GM08714 (cell line): ENCODE measurements at regions not wholly inside any gene's neighbourhood (a gene's known extent, or its start where the extent isn't known, plus 50 kb on each side); places are given as distances from the start of the nearest gene placed in this dataset.

Source experiments
- H3K4me3 ChIP-seq: fragments of 200-500 bp; sonication (Bioruptor generic); 2 replicates; pipeline ENCODE4 v1.5.1; 2014; ENCODE audit warnings: mild to moderate bottlenecking, low read length, inconsistent platforms
- ZNF274 ChIP-seq: IDR thresholded peaks from 2 replicates; pipeline ENCODE4 v1.6.1; 2012; ENCODE audit warnings: mild to moderate bottlenecking, low read depth, low read length

GRCh38 chr3:71865727-71866126, 80.8 kb upstream of the PROK2 start:
- TF ChIP-seq ZNF274: no peak

GRCh38 chr3:71863563-71864190, 78.7 kb upstream of the PROK2 start:
- no peak overlapping the region for H3K4me3 ChIP-seq
- TF ChIP-seq ZNF274: no peak

More at GRCh38 chr3:71865727-71866126, 80.8 kb upstream of the PROK2 start:
- H3K4me3 ChIP-seq: no peak overlapping the region

GRCh38 chr3:71862371-71863140, 77.6 kb upstream of the PROK2 start:
- no peak for TF ChIP-seq ZNF274
- no peak overlapping the region for H3K4me3 ChIP-seq

GRCh38 chr3:71859123-71859519, 74.2 kb upstream of the PROK2 start:
- TF ChIP-seq ZNF274: no peak
- no peak overlapping the region for H3K4me3 ChIP-seq

GRCh38 chr3:71858503-71859122, 73.7 kb upstream of the PROK2 start:
- H3K4me3 ChIP-seq: no peak overlapping the region
- no peak for TF ChIP-seq ZNF274

GRCh38 chr3:71857956-71858355, 73.0 kb upstream of the PROK2 start:
- no peak overlapping the region for H3K4me3 ChIP-seq
- TF ChIP-seq ZNF274: no peak

- H3K4me3 ChIP-seq: no peak overlapping the region
Measured at GRCh38 chr3:71854706-71855105, 69.8 kb upstream of the PROK2 start.

GRCh38 chr3:71854096-71854495, 69.1 kb upstream of the PROK2 start:
- no peak overlapping the region for H3K4me3 ChIP-seq
- no peak for TF ChIP-seq ZNF274

More at GRCh38 chr3:71854706-71855105, 69.8 kb upstream of the PROK2 start:
- no peak for TF ChIP-seq ZNF274

GRCh38 chr3:71851878-71852277, 66.9 kb upstream of the PROK2 start:
- no peak overlapping the region for H3K4me3 ChIP-seq
- no peak for TF ChIP-seq ZNF274

GRCh38 chr3:71850654-71851053, 65.7 kb upstream of the PROK2 start:
- no peak for TF ChIP-seq ZNF274
- H3K4me3 ChIP-seq: no peak overlapping the region

GRCh38 chr3:71849681-71850080, 64.7 kb upstream of the PROK2 start:
- TF ChIP-seq ZNF274: no peak
- no peak overlapping the region for H3K4me3 ChIP-seq

GRCh38 chr3:71847794-71848193, 62.8 kb upstream of the PROK2 start:
- TF ChIP-seq ZNF274: no peak
- H3K4me3 ChIP-seq: no peak overlapping the region

- H3K4me3 ChIP-seq: no peak overlapping the region
- no peak for TF ChIP-seq ZNF274
Measured at GRCh38 chr3:71846185-71846584, 61.2 kb upstream of the PROK2 start.

- no peak overlapping the region for H3K4me3 ChIP-seq
- no peak for TF ChIP-seq ZNF274
Measured at GRCh38 chr3:71843071-71843470, 58.1 kb upstream of the PROK2 start.

GRCh38 chr3:71838406-71838805, 53.5 kb upstream of the PROK2 start:
- H3K4me3 ChIP-seq: no peak overlapping the region
- TF ChIP-seq ZNF274: no peak
